Dedifferentiated amniotic fluid mesenchymal stem cell (primary cell): ENCODE measurements at regions not wholly inside any gene's neighbourhood (a gene's known extent, or its start where the extent isn't known, plus 50 kb on each side); places are given as distances from the start of the nearest gene placed in this dataset.

Source experiments
- DNase-seq: peaks from one replicate; pipeline ENCODE4 v3.0.0-alpha.2; 2016; ENCODE audit errors: extremely low spot score

- no peak for DNase-seq
Measured at GRCh38 chr4:153988492-153989363, 199.8 kb upstream of the SFRP2 start.

- peak; percentile 49 for DNase-seq
Measured at GRCh38 chr4:153987291-153987690, 198.4 kb upstream of the SFRP2 start.

DNA sequence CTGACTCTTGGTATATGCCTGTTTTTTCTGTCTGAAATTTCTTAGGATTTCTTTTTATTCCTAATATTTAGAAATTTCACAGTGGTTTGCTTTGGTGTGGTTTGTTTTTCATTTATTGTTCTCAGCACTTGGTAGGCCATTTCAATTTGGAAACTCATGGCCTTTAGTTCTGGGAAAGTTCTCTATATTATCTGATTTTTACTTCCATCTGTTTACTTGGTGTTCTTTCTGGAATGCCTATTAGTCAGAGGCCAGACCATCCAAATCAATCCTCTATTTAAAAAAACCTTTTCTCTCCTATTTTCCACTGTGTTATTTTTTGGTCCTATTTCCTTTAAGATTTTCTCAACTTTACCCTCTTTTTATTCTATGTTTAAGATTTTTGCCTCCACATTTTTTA lies 188.1 kb upstream of the SFRP2 start:
- DNase-seq = no peak

GRCh38 chr4:153974452-153974851 lies 185.6 kb upstream of the SFRP2 start:
- DNase-seq = no peak

- no peak for DNase-seq
Measured at GRCh38 chr4:153973942-153974341, 185.1 kb upstream of the SFRP2 start.

DNA sequence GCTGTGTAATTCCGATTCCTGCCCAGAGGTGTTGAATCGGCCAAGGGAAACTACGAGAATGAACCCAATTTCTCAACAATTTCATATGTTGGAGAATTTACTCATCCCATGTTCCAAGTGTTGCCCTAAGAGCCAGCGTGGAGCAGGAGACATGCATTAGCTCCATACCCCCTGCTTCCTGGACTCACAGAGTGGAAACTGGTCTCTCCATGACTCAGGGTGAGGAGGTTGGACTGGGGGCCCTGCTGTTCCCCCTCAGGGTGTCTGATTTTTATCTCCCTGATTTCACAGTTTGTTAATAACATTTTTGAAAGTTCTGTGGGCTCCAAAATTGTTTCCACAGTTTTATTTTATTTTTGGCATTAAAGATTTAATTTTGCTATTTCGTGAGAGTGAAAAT lies 183.0 kb upstream of the SFRP2 start:
- no peak for DNase-seq

DNA sequence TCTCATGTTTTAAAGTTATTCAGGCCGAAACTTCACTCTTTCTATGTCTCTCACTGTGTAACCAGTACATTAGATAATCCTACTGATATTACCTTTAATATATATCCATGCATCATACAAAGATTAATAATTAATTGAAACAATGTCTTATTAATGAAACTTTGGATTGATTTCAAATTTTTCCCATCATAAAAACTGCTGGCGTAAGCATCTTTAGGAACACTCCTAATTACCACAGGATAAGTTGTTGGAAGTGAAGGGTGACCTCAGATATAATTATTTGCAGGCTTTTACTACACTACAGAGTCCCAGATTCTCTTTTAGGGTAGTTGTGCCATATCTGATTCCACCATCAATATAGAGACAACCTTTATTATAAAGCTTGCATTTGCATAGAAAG lies 181.3 kb upstream of the SFRP2 start:
- no peak for DNase-seq

DNA sequence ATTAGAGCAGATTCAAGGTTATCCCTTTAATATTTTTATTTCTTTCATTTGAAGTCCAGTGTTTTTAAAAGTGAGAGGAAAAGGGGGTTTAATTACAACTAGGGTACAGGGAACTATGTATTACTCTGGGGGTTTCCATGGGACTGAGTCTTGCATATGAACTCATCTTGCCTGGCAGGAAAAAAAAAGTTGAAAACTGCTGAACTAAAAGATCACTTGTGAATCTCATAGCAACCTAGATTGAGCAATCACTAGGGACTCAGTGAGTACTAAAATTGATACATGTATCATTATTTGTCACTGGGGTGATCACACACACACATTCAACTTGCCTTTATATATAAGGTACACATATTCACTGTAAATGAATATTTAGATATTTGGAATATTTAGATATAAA lies 180.7 kb upstream of the SFRP2 start:
- DNase-seq = no peak

GRCh38 chr4:153966641-153967040 lies 177.8 kb upstream of the SFRP2 start:
- no peak for DNase-seq

DNA sequence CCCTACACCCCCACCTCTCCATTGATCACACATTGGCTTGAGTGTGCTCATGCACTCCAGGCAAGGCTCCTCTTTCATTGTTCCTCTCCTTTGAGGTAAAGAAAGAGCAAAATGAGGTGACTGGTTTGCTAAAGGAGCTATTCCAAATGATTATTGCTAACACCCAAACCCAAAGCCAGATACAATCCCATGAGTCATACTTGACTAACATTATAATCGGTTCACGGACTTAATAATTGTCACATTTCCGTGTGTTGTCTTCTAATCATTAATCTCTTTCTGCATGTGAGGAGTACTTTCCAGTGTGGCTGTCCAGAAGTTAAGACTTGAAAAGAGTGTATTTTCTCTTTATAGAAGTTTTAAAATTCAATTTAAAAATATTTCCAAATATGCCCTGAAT lies 174.3 kb upstream of the SFRP2 start:
- DNase-seq = no peak

DNA sequence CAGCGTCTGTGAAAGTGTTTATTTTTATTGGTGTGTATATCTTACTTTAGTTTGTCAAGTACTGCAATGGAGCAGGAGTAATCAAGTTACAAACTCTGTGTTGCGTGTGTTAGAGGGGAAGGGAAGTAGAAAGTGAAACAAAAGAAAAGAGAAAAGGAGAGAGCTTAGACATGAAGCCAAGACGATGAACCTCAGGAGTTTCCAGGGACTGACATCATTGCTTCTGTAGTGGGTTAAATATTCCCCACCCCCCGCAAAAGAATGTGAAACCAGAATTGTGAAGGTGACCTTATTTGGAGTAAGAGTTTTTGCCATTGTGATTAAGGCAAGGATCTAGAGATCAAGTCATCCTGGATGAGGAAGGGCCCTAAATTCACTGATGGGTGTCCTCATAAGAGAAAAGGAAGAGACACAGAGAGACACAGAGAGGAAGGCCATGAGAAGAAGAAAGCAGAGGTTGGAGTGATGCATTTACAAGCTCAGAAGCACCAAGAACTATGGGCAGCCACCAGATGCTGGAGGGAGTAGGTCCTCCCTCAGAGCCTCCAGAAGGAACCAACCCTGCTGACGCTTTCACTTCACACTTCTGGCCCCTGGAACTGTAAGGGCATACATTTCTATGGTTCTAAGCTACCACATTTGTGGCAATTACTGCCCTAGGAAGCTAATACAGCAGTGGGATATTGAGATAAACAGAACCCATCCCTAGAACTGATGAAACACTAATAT lies 173.6 kb upstream of the SFRP2 start:
- no peak for DNase-seq

DNA sequence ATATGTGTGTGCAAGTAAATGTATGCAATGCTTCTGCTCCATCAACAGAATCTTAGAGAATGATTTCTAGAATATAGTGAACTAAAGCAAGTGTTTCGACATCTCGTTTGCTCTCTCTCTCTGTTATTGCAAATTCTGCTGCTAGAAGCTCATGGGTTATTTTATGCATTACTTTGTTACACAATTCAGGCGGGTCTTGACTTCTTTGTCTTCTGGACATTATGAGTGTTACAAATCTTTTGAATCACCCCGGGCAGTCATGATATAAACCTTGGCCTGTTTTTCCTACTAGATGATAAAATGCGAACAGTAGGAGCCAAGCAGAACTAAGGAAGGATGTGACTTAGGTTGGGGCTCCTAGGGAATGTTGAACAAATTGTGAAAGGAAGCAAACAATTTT lies 166.4 kb upstream of the SFRP2 start:
- no peak for DNase-seq

- DNase-seq = no peak
Measured at GRCh38 chr4:153954654-153955053, 165.8 kb upstream of the SFRP2 start.

GRCh38 chr4:153950100-153950979 lies 161.5 kb upstream of the SFRP2 start:
- DNase-seq = no peak

GRCh38 chr4:153948041-153948440 lies 159.2 kb upstream of the SFRP2 start:
- DNase-seq = no peak

DNA sequence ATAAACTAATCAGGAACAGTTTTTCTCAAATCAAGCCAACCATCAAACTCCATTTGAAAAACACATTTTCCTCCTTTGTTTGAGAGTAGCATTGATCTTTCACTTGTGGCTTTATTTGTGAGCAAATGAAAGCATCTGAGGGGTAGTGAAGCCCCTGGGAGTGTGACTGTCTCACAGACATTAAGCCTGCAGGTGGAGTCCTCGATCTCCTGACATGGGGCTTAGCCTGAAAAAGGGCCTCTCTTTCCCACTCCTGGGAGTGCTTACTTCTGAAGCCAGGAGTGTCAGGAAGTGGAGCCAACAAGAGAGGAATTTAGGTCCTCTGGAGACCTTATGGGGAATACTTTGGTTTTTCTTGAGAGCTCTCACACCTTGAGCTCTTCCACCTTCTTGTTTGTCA lies 158.2 kb upstream of the SFRP2 start:
- DNase-seq = no peak

GRCh38 chr4:153945704-153946103 lies 156.8 kb upstream of the SFRP2 start:
- no peak for DNase-seq

DNA sequence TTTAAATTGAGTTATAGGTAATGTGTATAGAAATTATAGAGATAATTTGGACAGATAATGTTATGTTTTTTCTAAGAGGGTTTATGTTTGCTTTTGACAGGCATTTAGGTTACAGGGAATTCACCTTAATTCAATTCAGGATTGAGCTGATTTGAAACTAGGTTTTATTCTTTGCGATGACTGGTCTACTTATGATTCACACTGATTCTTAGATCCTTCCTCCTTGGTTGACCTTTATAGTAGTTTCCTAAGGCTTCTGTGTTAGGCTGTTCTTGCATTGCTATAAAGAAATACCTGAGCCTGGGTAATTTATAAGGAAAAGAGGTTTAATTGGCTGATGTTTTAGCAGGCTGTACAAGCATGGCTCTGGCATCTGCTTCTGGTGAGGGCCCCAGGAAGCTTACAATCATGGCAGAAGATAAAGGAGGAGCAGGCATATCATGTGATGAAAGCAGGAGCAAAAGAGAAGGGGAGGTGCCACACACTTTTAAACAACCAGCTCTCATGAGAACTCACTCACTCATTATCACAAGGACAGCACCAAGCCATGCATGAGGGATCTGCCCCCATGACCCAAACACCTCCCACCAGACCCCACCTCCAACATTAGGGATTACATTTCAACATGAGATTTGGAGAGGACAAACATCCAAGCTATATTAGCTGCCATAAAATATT lies 155.0 kb upstream of the SFRP2 start:
- no peak for DNase-seq

- DNase-seq = no peak
Measured at GRCh38 chr4:153940916-153941315, 152.0 kb upstream of the SFRP2 start.

GRCh38 chr4:153939570-153939969 lies 150.7 kb upstream of the SFRP2 start:
- no peak for DNase-seq

DNA sequence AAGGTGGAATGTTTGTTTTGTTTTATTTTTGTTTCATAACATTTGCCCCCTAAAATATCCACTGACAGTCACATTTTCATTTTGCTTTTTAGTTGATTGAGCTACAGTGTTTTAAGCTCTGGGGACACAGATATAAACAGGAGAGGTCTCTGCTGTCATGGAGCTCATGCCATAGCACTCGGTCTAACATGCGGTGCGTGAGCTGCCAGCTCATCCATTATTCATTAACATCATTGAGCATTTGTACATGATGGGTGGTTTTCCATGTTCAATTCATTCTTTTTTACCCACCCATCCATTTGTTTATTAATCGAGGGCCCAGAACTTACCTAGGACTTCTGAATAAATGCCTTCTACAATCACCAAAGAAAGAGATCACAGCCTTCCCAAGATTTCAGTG lies 150.1 kb upstream of the SFRP2 start:
- DNase-seq = no peak

DNA sequence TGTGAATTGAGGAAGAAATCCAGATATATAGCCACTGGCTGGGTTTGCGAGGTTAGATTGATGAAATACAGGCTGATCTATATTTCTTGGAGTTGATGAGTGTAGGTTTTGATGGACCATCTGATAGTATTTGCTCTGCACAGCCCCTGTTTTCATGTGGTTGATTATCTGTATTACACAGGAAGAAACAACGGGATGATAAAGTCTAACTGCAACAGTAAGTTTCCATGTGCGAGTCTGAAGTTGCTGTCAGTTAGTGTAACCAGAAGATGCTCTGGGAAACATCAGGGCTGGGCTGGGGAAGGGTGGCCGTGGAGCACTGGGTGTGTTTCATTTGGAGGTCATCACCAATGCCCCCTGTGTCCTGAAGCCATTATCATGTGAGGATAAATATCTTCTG lies 148.4 kb upstream of the SFRP2 start:
- no peak for DNase-seq
